GM18868 (cell line): ENCODE measurements at regions not wholly inside any gene's neighbourhood (a gene's known extent, or its start where the extent isn't known, plus 50 kb on each side); places are given as distances from the start of the nearest gene placed in this dataset.
A peak's percentile ranks its signal among the peaks of the same experiment; 100 is the strongest.
"Not testable (repeated sequence)": the region's sequence is repeated elsewhere in the genome, so short reads cannot be mapped to it uniquely, and the experiment has no call there.

Experiments
- ATAC-seq: cut with Tn5 transposase; IDR thresholded peaks from one replicate; pipeline ENCODE4 v1.9.1; 2021; ENCODE audit warnings: mild to moderate bottlenecking, moderate library complexity; ENCODE audit not compliant: unreplicated experiment

DNA sequence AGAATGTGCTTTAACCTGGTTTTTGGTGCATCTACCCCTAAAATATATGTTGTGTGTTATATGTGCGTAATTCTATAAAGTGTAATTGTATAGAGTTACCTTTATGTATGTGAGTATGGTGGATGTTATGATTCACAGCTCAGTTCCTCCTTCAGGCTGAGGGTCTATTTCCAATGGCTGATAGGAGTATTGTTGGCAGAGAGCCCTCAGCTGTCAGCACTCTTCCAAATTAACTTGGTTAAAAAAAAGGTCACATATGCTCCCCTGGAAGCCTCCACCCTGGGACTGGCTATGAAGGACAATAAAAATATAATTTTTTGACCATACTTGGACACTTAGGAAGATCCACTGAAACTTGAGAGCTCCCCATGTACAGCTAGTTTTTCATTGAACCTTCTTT is 250.4 kb upstream of the CDH12 start:
- ATAC-seq: no peak

DNA sequence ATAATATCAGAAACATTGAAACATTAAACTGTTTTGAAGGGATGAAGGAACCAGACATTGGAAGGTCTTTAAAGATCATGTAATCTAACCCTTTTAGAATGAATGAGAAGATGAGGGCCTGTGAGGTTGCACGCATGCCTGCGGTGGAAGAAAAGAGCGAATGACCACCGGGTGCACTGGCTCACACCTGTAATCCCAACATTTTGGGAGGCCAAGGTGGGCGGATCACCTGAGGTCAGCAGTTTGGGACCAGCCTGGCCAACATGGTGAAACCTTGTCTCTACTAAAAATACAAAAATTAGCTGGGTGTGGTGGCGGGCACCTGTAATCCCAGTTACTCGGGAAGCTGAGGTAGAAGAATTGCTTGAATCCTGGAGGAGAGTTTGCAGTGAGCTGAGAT is 242.3 kb upstream of the CDH12 start:
- not testable (repeated sequence) for ATAC-seq

DNA sequence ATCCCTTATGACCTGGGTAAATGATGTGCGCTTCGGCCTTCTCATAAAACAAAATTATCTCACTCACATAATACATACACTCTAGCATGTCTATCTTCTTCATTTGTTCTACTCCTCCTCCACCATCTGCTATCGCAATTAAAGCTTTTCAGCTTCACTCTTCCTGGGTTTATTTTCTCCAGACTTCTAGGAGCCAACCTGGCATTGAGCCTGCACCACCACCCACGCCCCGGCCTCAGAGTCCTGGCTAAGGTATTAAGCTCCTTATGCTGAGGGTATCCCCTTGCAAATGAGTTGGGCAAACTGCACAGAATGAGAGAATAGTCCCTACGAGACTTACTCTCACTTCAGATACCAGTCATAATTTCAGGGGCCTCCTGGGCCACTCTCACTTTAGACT is 236.1 kb upstream of the CDH12 start:
- no peak for ATAC-seq

DNA sequence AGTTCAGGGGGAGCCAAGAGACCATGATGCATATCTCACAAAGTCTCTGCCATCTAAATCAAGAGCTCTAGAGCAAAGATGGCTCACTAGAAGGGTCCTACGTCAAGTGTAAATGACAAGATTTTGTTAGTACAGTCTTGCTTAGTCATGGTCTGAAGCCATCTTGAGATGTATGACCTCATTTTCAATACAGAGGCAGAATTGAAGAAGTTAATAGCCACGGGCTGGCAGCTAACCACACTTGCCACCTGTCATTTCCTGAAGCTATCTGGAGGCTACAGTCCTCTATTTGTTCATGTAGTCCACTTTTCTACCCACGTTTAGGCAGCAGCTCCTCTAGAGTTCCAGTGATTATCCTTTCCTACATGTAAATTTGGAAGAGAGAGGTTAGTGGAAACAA is 231.7 kb upstream of the CDH12 start:
- peak; percentile 93 for ATAC-seq

DNA sequence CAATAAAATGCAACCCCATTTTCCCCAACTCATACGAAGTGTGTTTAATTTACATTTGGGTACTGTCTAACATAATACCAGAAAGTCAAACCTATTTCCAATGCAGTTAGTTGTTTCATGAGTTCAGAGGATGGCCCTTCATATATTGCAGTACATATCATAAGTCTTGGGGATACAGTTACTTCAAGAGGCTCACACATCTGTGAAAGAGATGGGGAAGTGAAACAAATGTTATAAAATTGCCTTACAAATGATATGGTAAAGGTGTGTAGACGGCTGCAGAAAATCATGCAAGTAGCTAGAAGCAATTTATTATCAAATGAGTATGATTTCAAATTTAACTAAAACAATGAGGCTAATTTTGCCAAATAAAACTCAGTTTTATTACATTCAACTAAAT is 219.0 kb upstream of the CDH12 start:
- ATAC-seq: peak; percentile 93

DNA sequence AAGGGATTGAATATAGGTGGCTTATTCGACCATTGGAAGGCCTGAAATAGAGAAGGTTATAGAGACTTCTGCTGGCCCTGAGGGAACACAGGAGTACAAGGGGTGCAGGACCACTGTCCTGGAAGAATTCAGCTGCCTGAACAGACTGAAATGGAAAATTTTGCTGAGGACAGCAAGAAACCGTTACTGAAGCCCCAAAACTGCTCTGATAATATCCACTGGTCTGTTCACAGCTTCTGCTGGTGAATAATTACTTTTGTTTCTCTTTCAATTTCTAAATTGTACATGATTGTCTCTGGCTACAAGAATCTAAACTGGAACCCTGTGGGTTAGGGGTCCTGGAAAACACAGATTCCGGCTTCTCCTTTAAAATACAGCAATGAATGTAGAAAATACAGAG is 218.5 kb upstream of the CDH12 start:
- ATAC-seq: peak; percentile 67

DNA sequence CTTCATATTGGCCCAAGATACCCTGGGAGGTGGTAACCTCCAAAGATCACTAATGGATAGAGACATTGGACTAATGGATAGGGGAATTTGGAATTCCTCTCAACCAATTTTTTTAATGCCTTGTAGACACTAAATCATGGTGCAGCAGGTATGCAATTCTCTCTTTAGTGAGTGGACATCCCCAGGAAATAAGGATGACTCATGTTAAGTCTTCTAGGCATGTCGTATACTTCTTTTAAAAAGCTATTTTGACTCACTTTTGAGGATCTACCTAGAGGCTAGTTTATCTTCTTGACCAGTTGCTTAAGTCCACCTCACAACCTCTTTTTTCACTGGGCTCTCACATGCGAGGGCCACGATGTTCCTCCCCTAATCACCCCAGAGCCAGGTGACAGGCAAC is 211.6 kb upstream of the CDH12 start:
- no peak for ATAC-seq

DNA sequence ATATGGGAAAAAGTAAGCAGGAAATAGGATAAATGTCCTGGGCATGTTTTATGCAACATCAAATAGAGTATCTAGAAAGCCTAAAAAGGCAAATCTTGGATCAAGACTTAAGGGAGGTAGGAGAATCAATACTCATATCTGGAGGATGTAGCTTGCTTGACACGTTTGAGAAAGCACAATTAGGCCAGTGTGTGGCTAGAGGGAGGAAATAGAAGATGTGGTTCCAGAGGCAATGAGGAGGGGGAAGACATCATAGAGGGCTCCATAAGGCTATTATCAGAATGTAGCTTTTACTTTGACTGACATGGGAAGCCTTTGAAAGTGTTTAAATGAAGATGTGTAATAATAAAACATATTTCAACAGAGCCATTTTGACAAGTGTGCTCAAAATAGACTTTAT is 200.7 kb upstream of the CDH12 start:
- peak; percentile 72 for ATAC-seq

DNA sequence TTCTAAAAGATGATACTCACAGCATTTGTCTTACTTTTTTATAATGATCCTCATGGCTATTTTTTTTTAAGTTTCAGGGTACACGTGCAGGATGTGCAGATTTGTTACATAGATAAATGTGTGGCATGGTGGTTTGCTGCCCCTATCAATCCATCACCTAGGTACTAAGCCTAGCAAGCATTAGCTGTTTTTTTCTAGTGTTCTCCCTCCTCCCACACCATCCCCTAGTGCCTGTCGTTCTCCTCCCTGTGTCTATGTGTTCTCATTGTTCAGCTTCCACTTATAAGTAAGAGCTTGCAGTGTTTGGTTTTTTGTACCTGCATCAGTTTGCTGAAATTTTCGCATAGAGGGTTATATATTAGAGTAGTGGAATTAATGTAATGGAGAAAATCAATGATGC is 189.1 kb upstream of the CDH12 start:
- peak; percentile 52 for ATAC-seq

DNA sequence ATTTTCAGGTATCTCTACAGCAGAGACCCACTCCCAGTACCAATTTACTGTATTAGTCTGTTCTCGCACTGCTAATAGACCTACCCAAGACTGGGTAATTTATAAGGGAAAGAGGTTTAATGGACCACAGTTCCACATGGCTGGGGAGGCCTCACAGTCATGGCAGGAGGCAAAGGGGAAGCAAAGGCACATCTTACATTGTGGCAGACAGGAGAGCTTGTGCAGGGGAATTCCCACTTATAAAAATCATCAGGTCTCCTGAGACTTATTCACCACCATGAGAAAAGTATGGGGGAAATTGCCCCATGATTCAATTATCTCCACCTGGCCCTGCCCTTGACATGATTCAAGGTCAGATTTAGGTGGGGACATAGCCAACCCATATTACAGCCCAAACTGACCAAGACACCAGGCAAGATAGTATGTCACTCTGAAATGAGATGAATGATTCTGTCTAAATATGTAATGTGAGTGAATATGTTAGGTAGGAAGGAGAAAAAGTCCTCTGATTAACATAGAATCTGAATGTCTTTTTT is 182.5 kb upstream of the CDH12 start:
- ATAC-seq: peak; percentile 69

DNA sequence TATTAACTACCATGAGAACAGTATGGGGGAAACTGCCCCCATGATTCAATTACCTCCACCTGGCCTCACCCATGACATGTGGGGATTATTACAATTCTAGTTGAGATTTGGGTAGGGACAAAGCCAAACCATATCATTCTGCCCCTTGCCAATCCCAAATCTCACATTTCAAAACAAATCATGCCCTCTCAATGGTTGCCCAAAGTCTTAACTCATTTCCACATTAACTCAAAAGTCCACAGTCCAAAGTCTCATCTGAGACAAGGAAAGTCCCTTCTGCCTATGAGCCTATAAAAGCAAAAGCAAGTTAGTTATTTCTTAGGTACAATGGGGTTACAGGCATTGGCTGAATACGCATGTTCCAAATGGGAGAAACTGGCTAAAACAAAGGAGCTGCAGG is 180.7 kb upstream of the CDH12 start:
- ATAC-seq: no peak

DNA sequence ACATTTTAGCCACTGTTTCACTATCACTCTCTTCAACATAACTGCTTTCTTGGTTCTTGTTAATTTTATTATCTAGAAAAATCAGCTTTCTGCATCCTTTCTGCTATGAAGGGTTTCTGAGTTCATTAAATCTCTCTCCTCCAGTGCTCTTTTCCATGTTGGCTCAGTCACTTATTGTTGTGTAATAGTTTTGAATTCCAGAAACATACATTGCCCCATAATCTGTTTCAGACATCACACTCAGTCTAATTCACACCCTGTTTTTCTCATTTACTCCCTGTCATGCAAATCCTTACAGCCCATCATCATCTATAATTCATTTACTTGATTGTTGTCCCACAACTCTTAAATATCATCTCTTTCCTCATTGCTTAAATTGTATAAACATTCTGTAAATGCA is 176.1 kb upstream of the CDH12 start:
- ATAC-seq: no peak

DNA sequence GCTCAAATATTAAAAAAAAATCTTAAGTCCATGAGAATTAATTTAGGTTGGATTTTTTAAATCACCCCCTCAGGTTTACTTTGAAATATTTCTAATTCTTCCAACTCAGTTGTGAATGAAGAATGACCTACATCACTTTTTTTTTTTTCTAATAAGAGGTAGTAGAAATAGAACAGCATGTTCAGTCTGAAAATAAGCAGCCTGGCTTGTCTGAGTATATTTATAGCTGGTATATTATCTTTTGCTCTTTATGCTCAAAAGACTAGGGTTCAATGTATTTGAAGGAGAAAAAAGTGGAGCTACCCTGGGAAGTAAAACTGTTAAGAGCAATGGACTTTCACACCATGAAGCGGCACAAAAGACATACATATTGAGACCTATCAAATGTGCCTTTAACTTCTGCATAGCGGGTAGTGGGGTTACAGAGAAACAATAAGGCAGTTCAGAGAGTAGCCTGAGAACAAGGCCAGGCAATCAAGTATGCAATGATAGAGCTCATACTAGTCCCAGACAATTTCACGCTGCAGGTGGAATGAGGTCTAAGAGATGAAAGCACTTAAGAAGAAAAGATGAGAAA is 175.4 kb upstream of the CDH12 start:
- no peak for ATAC-seq

DNA sequence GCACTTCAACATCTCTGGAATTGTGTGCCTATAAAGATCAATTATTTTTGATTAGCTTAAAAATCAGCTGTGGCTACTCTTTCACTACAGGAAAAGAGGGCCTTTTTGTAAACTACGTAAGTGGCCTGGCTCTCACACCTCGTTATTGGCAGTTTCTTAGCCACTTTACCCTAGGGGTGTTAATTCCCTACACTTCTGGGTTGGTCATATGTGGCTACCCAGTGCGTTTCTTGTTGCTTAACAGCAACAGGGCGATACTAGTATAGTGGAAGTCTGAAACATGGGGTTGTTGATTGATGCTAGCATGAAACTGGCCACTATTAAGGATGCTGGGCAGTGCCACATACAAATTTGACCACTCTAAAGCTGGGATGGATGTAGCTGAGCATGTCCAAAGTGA is 174.7 kb upstream of the CDH12 start:
- ATAC-seq: no peak

DNA sequence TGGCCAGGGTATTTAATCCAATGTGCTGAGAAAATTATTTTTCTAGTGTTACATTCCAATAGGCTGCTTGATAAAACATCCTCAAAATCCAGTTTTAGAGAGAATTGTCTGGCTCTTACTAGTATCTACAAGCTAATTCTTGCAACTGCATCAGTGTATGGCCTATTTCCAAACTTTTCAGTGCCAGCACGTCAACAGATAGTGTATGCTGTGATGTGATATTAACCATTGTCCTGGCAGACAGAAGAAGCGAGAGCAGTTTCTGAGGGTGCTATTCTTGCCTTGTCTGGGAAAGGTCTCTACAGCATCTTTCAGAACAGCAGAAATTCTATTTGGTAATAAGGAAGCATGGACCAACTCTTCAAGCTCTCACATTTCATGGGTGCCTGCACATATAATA is 174.2 kb upstream of the CDH12 start:
- ATAC-seq: no peak

DNA sequence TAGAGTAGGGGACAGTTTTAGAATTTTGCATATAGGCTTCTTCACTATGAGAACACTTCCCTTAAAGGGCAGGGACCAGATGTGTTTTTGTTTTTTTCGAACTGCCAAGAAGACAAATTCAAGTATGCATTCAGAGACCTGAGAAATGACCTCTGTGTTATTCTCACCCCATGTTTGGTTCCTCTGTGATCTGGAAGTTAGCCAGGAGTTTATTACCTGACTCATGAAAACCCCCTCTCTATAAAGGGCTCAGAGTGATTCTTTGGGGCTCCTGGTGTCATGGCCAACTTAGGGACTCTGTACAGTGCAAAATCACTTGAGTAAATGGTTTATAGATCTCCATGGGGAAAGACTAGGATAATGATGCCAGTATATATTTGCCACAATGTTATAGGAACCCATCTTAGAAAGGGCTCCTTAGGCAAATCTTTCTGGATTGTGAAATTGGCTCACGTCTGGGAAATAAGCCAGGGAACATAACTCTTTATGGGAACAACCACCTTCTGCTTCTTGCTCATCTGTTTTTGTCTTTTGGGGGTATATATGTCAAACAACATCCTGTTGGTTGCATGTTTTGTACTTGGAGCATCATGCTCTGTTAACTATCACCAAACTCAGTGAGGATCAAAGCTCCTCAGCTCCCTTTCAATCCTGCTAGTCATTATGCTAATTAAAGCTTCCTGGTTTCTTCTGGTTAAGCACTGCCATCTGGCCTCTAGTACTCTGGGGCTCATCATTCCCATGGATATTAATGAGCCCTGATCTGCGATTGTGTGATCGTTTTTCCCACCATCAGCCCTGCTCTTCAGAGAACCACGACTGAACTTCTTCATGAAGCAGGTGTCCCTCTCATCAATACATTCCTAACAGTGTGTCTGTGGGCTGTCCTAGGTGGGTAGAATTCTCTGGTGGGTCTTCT is 173.4 kb upstream of the CDH12 start:
- ATAC-seq: peak; percentile 53

DNA sequence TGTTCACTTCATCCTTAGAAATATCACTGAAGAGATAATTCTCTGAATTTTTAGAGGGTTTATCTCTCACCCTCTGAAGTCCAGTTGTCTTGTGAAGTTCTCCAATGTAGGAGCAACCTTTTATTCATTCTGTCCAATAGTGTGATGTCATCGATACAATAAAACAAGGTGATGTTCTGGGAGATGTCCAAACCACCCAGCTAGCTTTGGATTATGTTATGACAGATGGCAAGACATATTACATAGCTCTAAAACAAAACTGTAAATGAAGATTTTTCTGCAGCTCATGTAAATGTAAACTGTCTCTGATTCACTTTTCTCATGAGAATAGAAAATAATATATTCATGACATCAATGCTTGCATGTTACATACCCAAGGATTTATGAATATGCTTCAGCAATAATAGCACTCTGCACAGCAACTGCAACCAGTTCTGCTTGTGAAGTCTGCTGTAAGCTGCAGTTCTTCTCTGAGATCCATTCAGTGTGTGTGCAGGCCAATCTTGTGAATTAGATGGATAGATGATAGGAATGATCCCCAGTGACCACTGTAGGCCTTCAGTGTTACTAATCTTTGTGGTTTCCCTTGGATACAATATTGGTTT is 172.6 kb upstream of the CDH12 start:
- peak; percentile 16 for ATAC-seq

DNA sequence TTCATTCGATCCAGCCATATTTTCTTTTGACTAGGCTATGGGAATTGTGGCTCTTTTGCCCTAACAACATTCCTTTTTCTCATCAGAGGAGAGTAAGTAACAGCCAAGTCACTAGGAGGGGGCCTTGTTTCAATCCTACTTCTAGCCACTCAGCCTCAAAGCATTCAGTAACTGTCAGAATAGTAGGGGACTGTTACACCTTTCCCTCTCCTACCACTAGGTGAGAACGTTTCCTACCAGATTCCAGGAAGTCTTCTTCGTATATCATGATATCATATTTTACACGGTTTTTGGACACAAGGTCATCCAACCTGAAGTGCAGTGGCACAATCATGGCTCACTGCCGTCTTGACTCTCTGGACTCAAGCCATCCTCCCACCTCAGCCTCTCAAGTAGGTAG is 171.3 kb upstream of the CDH12 start:
- no peak for ATAC-seq

DNA sequence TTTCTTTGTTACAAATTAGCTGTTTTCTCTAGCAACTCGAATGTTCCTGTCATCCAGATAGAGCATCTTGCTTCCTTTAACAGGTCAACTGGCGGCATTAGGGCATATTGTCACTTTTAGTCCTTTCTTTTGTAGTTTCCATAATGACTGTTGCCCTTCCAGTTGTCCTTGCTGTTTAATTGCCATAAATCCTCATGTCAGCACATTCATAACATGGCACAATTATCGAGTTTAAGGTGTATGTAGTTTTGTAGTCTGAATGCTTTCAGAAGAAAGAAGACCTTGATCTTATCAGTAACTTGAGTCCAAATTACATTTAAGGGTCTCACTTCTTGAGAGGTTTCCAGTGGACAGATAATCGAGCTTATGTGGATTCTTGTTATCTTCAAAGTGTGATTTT is 161.7 kb upstream of the CDH12 start:
- no peak for ATAC-seq

DNA sequence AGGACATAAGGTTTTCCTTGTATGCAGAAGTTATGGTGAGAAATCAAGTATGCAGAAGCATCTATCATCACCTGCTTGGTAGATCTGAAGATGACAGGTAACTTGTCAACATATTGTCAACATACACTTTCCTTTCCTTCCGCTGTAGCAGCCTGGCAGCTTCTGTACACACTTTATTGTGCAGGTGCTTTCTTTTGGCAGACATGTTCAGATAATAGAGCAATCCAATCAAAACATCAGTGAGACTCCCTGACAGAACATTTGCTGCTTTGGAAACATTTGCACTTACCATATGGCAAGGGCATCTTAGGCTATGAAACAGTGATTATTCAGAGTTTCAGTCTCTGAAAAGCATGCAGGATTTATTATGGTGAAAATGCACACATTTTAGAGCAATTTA is 161.1 kb upstream of the CDH12 start:
- ATAC-seq: no peak

DNA sequence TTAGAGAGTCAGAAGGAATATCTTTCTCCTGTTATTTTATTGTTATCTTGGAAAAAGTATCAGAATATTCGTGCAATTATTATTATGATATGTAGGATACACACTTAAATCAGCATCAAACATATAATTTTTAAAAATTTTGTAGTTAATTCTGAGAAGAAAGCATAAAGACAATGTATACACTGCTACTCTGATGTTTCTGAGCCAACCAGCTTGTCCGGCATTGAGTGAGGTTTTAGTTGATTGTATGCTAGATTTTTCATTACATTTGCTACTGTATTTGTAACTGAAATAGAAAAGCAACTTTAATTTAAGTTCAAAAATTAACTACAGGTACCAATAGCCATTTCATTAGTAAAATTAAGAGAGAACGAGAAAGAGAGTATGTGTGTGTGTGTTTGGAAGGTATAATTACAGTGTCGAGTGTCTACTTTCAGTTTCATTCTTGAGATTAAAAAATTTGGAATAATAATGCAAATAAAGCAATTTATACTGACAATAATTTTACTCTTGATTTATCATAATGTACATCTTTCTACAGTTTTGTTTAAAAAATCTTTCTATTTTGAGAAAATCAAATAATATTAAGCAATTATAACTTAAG is 160.4 kb upstream of the CDH12 start:
- ATAC-seq: peak; percentile 27

DNA sequence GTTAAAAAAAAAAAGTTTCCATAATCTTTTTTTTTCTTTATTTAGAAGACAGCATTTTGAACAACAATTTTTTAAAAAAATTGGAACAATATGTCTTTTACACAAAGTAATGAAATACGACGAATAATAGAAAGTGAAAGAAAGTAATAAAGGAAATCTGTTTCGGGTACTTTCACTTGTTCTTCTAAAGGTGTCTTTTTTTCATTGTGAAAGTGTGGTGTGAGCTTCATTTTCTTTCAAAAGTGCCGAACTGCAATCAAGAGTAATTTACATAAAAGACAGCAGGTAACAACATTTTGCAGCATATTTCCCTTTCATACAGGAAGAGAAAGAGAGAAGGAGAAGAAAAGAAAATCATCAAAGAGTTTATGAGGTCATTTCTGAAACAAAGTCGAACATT is 159.7 kb upstream of the CDH12 start:
- peak; percentile 77 for ATAC-seq
